ENCODE measurements at regions not wholly inside any gene's neighbourhood (a gene's known extent, or its start where the extent isn't known, plus 50 kb on each side); places are given as distances from the start of the nearest gene placed in this dataset.

DNA sequence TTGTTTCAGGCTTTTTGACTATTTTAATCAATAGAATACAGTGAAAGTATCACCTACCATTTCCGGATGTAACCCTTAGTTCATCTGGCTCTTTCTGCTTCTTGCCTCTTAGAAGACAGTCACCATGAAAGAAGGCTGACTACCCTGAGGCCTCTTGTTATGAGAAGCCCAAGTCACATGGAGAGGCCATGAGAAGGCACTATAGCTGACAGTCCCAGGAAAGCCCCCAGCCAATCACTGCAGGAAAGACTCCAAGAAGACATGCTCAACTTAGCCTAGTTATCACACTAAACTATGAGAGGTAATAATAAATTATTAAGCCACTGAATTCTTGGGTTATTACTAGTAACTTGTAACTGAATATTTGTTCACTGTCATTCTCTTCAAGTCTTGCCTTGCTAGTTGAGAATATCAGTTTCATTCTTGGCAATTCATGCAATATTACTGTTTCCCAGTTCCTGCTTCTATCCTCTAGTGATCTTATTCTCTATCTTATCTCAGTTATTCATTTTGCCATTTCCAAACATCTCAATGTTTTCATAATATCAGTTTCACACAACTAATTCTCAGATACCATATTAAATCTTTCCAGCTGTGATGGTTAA is 57.1 kb upstream of the GUCY1A1 start:
- POLR2A ChIA-PET (ENCODE audit: low non-redundant PET): no interaction called here

DNA sequence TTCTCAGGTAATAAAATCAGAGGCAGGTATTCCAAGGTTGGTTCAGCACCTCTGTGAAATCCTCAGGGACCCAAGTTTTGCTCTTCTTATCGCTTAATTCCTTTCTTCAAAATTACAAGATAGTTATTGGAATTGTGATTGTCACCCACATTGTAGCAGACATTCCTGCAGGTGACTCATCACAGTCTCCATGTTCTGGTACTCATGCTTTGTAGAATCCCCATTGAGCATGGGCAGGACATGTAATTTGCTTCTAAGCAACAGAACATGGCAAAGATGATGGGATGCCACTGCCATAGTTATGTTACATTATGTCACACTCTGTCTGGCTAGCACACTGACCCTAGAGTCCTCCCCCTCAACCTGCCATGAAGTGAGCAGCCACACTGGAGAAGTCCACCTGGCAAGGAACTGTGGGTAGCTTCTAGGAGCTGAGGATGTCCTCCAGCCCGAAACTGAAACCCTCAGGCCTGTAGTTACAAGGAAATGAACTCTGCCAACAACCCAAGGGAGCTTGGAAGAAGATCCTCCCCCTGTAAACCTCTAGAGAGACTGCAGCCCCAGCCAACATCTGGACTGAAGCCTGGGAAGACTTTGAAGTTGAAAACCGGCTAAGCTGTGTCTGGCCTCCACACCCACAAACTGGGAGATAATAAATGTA is 58.3 kb upstream of the GUCY1A1 start:
- ChIA-PET CTCF (no interaction called here), POLR2A (ENCODE audit: low non-redundant PET) (no interaction called here)
- TF ChIP-seq, protein P1, sequence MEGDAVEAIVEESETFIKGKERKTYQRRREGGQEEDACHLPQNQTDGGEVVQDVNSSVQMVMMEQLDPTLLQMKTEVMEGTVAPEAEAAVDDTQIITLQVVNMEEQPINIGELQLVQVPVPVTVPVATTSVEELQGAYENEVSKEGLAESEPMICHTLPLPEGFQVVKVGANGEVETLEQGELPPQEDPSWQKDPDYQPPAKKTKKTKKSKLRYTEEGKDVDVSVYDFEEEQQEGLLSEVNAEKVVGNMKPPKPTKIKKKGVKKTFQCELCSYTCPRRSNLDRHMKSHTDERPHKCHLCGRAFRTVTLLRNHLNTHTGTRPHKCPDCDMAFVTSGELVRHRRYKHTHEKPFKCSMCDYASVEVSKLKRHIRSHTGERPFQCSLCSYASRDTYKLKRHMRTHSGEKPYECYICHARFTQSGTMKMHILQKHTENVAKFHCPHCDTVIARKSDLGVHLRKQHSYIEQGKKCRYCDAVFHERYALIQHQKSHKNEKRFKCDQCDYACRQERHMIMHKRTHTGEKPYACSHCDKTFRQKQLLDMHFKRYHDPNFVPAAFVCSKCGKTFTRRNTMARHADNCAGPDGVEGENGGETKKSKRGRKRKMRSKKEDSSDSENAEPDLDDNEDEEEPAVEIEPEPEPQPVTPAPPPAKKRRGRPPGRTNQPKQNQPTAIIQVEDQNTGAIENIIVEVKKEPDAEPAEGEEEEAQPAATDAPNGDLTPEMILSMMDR (conservative IDR thresholded peaks at IDR 0.05; ENCODE audit: low read depth): no peak
- no peak for DNase-seq (ENCODE audit: low spot score)
- H3K27ac ChIP-seq: no peak overlapping the region

More for the DNA sequence above, 57.1 kb upstream of the GUCY1A1 start:
- TF ChIP-seq, protein P1 (conservative IDR thresholded peaks at IDR 0.05; ENCODE audit: low read depth): no peak
- no peak overlapping the region for H3K27ac ChIP-seq
- no peak for DNase-seq (ENCODE audit: low spot score)
- CTCF ChIA-PET: no interaction called here

DNA sequence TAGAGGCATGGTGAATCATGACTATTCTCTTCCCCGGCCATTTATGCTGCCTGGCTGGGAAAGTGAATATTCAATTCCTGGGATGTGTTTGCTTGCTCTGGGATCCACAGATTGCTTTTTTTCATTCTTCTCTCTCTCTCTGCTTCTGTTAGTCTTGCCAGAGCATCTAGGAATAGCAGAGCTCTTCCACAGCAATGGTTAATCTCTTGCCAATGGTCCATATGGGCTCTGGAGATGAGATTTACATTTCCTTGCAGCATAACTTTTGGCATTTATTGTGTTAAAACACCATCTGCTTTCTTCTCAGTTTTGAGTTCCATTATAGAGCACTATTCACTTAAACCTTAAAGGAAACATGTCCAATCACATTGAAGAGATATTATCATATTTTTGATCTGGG is 59.2 kb upstream of the GUCY1A1 start:
- ChIA-PET CTCF (no interaction called here), POLR2A (ENCODE audit: low non-redundant PET) (no interaction called here)
- H3K27ac ChIP-seq: no peak overlapping the region
- TF ChIP-seq, protein P1 (conservative IDR thresholded peaks at IDR 0.05; ENCODE audit: low read depth): no peak
- DNase-seq (ENCODE audit: low spot score): no peak

DNA sequence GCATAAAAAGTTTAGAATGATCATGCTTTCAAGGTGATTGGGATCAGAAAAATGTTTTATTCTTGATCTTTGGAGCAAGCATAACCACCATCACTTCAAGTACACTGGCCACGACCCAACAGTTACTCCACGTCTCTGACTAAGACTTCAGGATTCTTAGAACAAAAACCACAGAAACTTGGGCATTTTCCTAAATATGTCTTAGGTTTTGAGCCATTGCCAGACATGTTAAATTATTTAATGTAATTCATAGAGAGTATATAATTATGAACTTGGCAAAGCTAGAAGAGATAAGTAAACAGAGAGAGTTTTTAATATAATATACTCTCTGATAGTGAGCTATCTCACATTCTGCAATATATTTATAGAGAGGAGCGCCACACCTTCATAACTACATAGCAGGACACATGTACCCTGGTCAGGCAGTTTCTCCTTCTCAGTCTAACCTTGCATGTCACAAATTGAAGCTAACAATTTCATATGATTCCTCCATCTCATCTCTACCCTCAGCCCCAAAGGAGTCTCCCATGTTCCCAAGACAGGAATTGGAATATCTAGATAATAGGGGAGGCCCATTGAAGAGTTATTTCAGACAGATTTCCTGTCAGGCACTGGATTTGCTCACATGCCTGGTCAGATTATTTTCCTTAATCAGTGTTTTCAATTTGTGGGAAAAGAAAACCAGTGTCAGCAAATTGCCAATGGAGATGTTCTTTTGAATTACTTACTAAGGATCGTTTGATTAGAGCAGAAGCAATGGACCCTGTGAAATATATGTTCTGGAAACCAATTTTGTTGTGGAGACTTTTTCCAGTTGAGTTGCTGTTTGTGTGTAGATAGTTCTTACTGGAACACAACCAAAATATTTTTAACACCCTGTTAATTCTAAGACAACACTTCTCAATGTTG is 61.7 kb upstream of the GUCY1A1 start:
- ChIA-PET POLR2A (ENCODE audit: low non-redundant PET) (no interaction called here), CTCF (no interaction called here)
- TF ChIP-seq, protein P1 (conservative IDR thresholded peaks at IDR 0.05; ENCODE audit: low read depth): no peak
- no peak overlapping the region for H3K27ac ChIP-seq
- DNase-seq (ENCODE audit: low spot score): peak; percentile 9

DNA sequence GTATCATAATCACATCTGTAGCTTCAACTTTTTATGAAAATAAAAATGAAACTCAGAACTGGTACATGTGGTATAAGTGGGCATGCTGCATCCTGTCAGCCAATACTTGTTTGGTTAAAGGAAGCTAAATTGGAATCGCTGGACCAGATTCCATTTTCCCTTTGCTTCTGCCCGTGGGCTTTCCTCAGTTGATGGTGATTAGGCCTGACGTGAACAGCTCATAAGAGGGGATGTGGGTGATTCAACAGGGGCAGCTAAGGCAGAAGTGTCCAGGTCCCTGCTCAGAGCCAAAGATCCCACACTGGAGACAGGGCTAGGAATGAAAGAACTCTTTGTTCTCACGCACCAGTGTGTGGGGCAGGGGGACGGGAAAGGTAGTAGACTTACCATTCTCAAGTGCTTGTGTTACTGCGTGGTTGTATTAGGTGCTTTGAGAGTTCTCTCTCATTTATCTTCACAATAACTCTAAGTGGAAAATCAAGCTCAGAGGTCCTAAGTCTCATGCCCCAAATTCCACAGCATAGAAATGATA is 63.2 kb upstream of the GUCY1A1 start:
- CTCF ChIA-PET: no interaction called here
- TF ChIP-seq, protein P1 (conservative IDR thresholded peaks at IDR 0.05; ENCODE audit: low read depth): no peak
- no peak overlapping the region for H3K27ac ChIP-seq

DNA sequence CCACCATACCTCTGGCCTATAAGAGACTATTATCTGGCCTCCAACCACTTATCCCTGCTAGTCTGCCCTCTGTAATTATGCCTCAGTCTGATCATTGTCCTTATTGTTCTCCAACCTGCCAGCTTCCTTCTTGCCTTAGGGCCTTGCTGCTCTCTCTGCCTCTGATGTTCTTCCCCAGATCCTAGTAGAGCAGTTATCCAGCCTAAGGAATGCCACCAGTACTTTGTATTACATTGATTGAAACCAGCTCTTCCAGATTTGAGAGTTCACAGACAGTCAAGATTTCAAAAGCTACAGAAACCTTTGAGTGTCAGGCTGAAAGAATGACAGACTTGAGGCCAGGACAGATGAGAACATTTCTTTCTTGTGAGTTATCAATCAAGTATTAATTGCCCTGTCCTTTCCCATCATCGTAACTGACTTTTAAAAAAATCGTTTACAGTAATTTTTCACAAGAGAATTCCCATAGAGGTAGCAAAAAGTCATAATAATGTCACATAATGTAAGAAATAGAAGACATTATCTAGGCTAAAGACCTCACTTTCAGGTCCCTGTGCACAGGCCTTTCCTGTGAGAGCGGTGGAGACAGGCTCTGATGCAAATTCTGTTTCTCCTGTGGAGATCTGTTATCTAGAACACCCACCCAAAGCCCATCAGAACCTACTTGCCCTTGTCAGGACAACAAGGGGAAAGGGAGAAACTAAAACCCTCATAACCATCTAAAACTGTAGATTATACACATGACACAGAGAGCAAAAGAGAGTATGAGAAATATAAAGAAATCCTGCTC is 64.1 kb upstream of the GUCY1A1 start:
- no peak overlapping the region for H3K27ac ChIP-seq
- no peak for DNase-seq (ENCODE audit: low spot score)
- TF ChIP-seq, protein P1 (conservative IDR thresholded peaks at IDR 0.05; ENCODE audit: low read depth): no peak
- ChIA-PET CTCF (no interaction called here), POLR2A (ENCODE audit: low non-redundant PET) (no interaction called here)

More for the DNA sequence above, 63.2 kb upstream of the GUCY1A1 start:
- DNase-seq (ENCODE audit: low spot score): no peak
- POLR2A ChIA-PET (ENCODE audit: low non-redundant PET): no interaction called here
